ENCODE measurements at regions not wholly inside any gene's neighbourhood (a gene's known extent, or its start where the extent isn't known, plus 50 kb on each side); places are given as distances from the start of the nearest gene placed in this dataset.
A peak's percentile ranks its signal among the peaks of the same experiment; 100 is the strongest.
"Not testable (repeated sequence)": the region's sequence is repeated elsewhere in the genome, so short reads cannot be mapped to it uniquely, and the experiment has no call there.

DNA sequence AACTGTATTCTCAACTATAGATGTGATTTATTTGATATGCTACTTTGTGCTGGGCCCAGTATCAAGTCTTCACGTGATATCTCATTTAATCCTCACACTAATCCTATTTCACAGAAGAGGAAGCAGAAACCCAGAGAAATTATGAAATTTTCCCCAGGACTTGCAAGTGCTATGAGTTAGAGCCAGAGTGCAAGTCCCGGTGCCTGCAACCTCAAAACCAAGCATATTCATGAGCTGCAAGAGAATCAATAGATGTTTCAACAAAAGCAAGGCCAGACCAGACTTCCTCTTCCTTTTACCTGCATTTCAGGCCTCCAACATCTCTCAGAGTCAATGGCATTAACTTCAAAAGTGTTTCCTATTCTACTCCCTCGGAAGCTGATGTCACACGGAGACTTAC lies 92.2 kb upstream of the GATB start:
- H3K4me3 ChIP-seq, result no peak overlapping the region
- H3K79me2 ChIP-seq, result no peaks in the 10 kb centered on the region
- no peaks in the 10 kb centered on the region for H3K9me2 ChIP-seq (replicated peaks; ENCODE audit: insufficient read depth)
- no peaks in the 10 kb centered on the region for H3K4me1 ChIP-seq (ENCODE audit: insufficient read depth)
- no peak overlapping the region for H3K4me2 ChIP-seq
- DNase-seq (ENCODE audit: low spot score), result no peak
- 65% methylated on average over 4 of the region's 4 CpGs for WGBS (ENCODE audit: low lambda C conversion rate, missing lambda C conversion rate)
- H3K27ac ChIP-seq, result no peak overlapping the region
- TF ChIP-seq EZH2 (IDR thresholded peaks at IDR 0.05; ENCODE audit: borderline replicate concordance), result no peak
- H4K20me1 ChIP-seq (ENCODE audit: insufficient read depth, poor library complexity, severe bottlenecking), result no peaks in the 10 kb centered on the region
- no peaks in the 10 kb centered on the region for H3K9me3 ChIP-seq (ENCODE audit: low read depth)
- no peaks in the 10 kb centered on the region for H3K27me3 ChIP-seq
- H2AFZ ChIP-seq, result no peak overlapping the region
- no peaks in the 10 kb centered on the region for H3K36me3 ChIP-seq (replicated peaks; ENCODE audit: insufficient read depth, low read depth)

DNA sequence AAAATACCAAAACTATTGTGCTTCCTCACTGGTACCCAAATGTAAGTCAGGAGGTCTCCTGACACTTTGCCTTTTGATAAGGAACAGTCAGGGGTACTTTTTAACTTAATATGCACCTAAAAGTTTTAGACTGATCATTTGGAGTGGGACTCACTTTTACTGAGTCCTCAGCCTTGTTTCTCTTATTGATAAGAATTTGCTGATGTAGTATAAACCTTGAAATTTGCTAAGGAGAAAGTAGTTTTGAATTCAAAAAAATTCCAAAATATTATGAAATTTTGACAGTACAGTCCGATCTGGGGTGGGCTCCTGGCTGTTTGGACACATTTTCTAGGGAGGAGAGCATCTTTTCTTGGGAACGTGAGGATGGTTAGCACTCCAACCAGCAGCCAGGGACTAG lies 91.4 kb upstream of the GATB start:
- H3K79me2 ChIP-seq, result no peaks in the 10 kb centered on the region
- 41% methylated on average over 2 of the region's 2 CpGs for WGBS (ENCODE audit: low lambda C conversion rate, missing lambda C conversion rate)

DNA sequence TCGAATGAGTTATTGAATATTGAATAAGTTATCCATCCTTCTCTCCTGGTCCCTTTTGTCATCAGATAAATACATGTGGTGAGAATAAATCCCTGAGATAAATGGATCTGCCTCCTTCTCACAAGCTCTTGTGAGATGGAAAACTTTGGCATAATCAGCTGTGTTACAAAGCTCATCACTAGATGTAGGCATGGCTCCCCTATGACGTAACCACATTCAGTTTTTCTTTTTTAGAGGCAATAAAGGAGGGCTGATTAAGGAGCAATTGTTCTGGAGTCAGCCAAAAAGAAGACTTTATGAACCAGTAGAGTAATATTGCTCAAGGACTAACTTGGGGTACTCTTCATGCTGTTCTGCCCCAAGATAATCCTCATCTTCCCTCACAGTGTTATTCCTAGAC lies 90.5 kb upstream of the GATB start:
- Histone ChIP-seq H3K36me3 (replicated peaks; ENCODE audit: insufficient read depth, low read depth) (no peaks in the 10 kb centered on the region), H3K4me3 (no peak overlapping the region), H3K27ac (no peak overlapping the region), H2AFZ (no peak overlapping the region), H3K4me2 (no peak overlapping the region), H3K9me2 (replicated peaks; ENCODE audit: insufficient read depth) (no peaks in the 10 kb centered on the region), H3K4me1 (ENCODE audit: insufficient read depth) (no peaks in the 10 kb centered on the region), H3K27me3 (no peaks in the 10 kb centered on the region), H3K79me2 (no peaks in the 10 kb centered on the region), H3K9me3 (ENCODE audit: low read depth) (no peaks in the 10 kb centered on the region), H4K20me1 (ENCODE audit: insufficient read depth, poor library complexity, severe bottlenecking) (no peaks in the 10 kb centered on the region)
- 95% methylated on average over 2 of the region's 2 CpGs for WGBS (ENCODE audit: low lambda C conversion rate, missing lambda C conversion rate)
- TF ChIP-seq EZH2 (IDR thresholded peaks at IDR 0.05; ENCODE audit: borderline replicate concordance) (no peak), EZH2phosphoT487 (IDR thresholded peaks at IDR 0.05; ENCODE audit: low read depth, severe bottlenecking, unreplicated experiment) (no peak)
- TF ChIP-seq, protein P1, sequence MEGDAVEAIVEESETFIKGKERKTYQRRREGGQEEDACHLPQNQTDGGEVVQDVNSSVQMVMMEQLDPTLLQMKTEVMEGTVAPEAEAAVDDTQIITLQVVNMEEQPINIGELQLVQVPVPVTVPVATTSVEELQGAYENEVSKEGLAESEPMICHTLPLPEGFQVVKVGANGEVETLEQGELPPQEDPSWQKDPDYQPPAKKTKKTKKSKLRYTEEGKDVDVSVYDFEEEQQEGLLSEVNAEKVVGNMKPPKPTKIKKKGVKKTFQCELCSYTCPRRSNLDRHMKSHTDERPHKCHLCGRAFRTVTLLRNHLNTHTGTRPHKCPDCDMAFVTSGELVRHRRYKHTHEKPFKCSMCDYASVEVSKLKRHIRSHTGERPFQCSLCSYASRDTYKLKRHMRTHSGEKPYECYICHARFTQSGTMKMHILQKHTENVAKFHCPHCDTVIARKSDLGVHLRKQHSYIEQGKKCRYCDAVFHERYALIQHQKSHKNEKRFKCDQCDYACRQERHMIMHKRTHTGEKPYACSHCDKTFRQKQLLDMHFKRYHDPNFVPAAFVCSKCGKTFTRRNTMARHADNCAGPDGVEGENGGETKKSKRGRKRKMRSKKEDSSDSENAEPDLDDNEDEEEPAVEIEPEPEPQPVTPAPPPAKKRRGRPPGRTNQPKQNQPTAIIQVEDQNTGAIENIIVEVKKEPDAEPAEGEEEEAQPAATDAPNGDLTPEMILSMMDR (IDR thresholded peaks at IDR 0.05; ENCODE audit: poor library complexity), result no peak
- DNase-seq (ENCODE audit: low spot score), result no peak

More for the DNA sequence above, 91.4 kb upstream of the GATB start:
- no peak for TF ChIP-seq EZH2 (IDR thresholded peaks at IDR 0.05; ENCODE audit: borderline replicate concordance)
- no peaks in the 10 kb centered on the region for H4K20me1 ChIP-seq (ENCODE audit: insufficient read depth, poor library complexity, severe bottlenecking)
- no peaks in the 10 kb centered on the region for H3K36me3 ChIP-seq (replicated peaks; ENCODE audit: insufficient read depth, low read depth)
- no peaks in the 10 kb centered on the region for H3K4me1 ChIP-seq (ENCODE audit: insufficient read depth)
- H3K4me2 ChIP-seq, result no peak overlapping the region
- H3K9me2 ChIP-seq (replicated peaks; ENCODE audit: insufficient read depth), result no peaks in the 10 kb centered on the region
- no peaks in the 10 kb centered on the region for H3K9me3 ChIP-seq (ENCODE audit: low read depth)
- no peak overlapping the region for H2AFZ ChIP-seq
- H3K4me3 ChIP-seq, result no peak overlapping the region
- no peaks in the 10 kb centered on the region for H3K27me3 ChIP-seq
- no peak for DNase-seq (ENCODE audit: low spot score)
- no peak overlapping the region for H3K27ac ChIP-seq

DNA sequence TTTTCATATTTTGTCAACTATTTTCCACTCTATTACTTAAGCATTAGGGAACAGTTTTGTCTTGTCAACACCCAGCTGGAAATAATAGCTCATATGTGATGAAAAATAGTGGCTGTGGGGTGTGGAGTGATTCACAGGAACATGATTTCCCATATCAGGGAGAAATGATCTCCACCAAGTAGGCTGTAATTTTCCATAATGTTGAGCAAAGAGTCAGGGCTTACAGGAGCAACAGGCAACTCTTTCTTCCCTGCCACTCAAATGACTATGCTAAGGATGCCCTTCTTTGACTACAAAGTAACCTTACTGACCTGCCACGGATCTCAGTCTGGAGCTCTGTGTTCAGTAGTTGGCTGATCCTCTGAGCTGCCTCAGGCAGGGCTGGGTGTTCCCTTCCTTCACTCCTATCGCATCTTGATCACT lies 90.0 kb upstream of the GATB start:
- TF ChIP-seq, protein P1 (IDR thresholded peaks at IDR 0.05; ENCODE audit: poor library complexity), result no peak
- Histone ChIP-seq H3K9me3 (ENCODE audit: low read depth) (no peaks in the 10 kb centered on the region), H3K4me2 (no peak overlapping the region), H3K4me1 (ENCODE audit: insufficient read depth) (no peaks in the 10 kb centered on the region), H3K4me3 (no peak overlapping the region), H3K9me2 (replicated peaks; ENCODE audit: insufficient read depth) (no peaks in the 10 kb centered on the region), H2AFZ (no peak overlapping the region), H3K79me2 (no peaks in the 10 kb centered on the region), H4K20me1 (ENCODE audit: insufficient read depth, poor library complexity, severe bottlenecking) (no peaks in the 10 kb centered on the region), H3K27me3 (no peaks in the 10 kb centered on the region), H3K36me3 (replicated peaks; ENCODE audit: insufficient read depth, low read depth) (no peaks in the 10 kb centered on the region), H3K27ac (no peak overlapping the region)
- WGBS (ENCODE audit: low lambda C conversion rate, missing lambda C conversion rate), result 66% methylated on average over 2 of the region's 2 CpGs
- DNase-seq (ENCODE audit: low spot score), result peak; percentile 38

DNA sequence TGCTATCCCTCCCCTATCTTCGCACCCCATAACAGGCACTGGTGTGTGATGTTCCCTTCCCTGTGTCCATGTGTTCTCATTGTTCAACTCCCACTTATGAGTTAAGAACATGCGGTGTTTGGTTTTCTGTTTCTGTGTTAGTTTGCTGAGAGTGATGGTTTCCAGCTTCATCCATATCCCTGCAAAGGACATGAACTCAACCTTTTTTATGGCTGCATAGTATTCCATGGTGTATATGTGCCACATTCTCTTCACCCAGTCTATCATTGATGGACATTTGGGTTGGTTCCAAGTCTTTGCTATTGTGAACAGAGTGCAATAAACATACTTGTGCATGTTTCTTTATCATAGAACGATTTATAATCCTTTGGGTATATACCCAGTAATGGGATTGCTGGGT lies 84.7 kb upstream of the GATB start:
- H3K4me3 ChIP-seq; H3K79me2 ChIP-seq; H3K4me2 ChIP-seq; H3K9me2 ChIP-seq (replicated peaks; ENCODE audit: insufficient read depth); H3K4me1 ChIP-seq (ENCODE audit: insufficient read depth); H3K9me3 ChIP-seq (ENCODE audit: low read depth); DNase-seq (ENCODE audit: low spot score); H3K27ac ChIP-seq; H4K20me1 ChIP-seq (ENCODE audit: insufficient read depth, poor library complexity, severe bottlenecking); H2AFZ ChIP-seq; H3K36me3 ChIP-seq (replicated peaks; ENCODE audit: insufficient read depth, low read depth); H3K27me3 ChIP-seq: not testable (repeated sequence)
- WGBS (ENCODE audit: low lambda C conversion rate, missing lambda C conversion rate), result 96% methylated on average over 3 of the region's 3 CpGs

All from hepatocyte (in vitro differentiated cells).